ENCODE measurements at regions not wholly inside any gene's neighbourhood (a gene's known extent, or its start where the extent isn't known, plus 50 kb on each side); places are given as distances from the start of the nearest gene placed in this dataset.
"Not testable (repeated sequence)": the region's sequence is repeated elsewhere in the genome, so short reads cannot be mapped to it uniquely, and the experiment has no call there.

DNA sequence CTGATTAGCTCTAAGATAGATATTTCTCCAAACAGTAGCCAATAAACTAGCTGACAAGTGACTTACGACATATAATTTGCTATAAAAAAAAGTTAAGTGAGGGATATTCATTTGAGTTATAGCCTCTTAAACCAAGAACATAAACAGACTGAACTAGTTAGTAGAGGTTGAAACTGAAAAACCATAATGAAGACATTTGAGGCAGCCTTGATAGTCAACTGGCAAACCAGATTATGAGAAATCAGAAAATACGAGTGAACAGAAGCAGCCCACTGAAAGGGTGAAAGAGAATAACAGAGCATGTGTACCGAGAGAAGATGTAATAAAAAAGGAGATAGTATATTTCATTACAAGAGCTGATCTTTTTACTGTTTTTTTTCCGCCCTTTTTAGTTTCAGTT is 698.1 kb upstream of the SETBP1 start:
- Histone ChIP-seq H3K9ac (no peak overlapping the region), H3K9me3 (ENCODE audit: low read depth) (no peaks in the 10 kb centered on the region), H3K27me3 (no peaks in the 10 kb centered on the region), H3F3A (ENCODE audit: low read depth) (no peaks in the 10 kb centered on the region), H3K4me2 (no peak overlapping the region), H3K79me2 (ENCODE audit: low read depth) (no peaks in the 10 kb centered on the region), H4K20me1 (ENCODE audit: low read depth) (no peaks in the 10 kb centered on the region), H3K27ac (no peak overlapping the region), H3K4me3 (no peak overlapping the region), H2AFZ (replicated peaks) (no peak overlapping the region), H3K36me3 (no peaks in the 10 kb centered on the region), H3K4me1 (no peaks in the 10 kb centered on the region)
- no peaks in the 10 kb centered on the region for H3K36me3 Mint-ChIP-seq
- peaks cover 8% of the 10 kb centered on the region for H3K9me3 Mint-ChIP-seq
- H3K27me3 Mint-ChIP-seq (ENCODE audit: insufficient read depth, low read depth), result no peaks in the 10 kb centered on the region
- no peak overlapping the region for H3K27ac Mint-ChIP-seq
- H3K4me1 Mint-ChIP-seq, result no peaks in the 10 kb centered on the region
- DNase-seq (ENCODE audit: low spot score), result no peak
- no peak overlapping the region for H3K4me3 Mint-ChIP-seq
- TF ChIP-seq EZH2phosphoT487 (IDR thresholded peaks at IDR 0.05) (no peak), EZH2 (IDR thresholded peaks at IDR 0.05) (no peak)
- TF ChIP-seq, protein P1, sequence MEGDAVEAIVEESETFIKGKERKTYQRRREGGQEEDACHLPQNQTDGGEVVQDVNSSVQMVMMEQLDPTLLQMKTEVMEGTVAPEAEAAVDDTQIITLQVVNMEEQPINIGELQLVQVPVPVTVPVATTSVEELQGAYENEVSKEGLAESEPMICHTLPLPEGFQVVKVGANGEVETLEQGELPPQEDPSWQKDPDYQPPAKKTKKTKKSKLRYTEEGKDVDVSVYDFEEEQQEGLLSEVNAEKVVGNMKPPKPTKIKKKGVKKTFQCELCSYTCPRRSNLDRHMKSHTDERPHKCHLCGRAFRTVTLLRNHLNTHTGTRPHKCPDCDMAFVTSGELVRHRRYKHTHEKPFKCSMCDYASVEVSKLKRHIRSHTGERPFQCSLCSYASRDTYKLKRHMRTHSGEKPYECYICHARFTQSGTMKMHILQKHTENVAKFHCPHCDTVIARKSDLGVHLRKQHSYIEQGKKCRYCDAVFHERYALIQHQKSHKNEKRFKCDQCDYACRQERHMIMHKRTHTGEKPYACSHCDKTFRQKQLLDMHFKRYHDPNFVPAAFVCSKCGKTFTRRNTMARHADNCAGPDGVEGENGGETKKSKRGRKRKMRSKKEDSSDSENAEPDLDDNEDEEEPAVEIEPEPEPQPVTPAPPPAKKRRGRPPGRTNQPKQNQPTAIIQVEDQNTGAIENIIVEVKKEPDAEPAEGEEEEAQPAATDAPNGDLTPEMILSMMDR (IDR thresholded peaks at IDR 0.05), result no peak

GRCh38 chr18:43987061-43987460 is 693.6 kb upstream of the SETBP1 start:
- not testable (repeated sequence) for H3K9ac ChIP-seq; H3K9me3 ChIP-seq (ENCODE audit: low read depth); H3K27ac Mint-ChIP-seq; H3K36me3 Mint-ChIP-seq; H3K4me1 Mint-ChIP-seq; H3K36me3 ChIP-seq; H4K20me1 ChIP-seq (ENCODE audit: low read depth); H3K4me3 Mint-ChIP-seq; H2AFZ ChIP-seq (replicated peaks); DNase-seq (ENCODE audit: low spot score); H3K4me1 ChIP-seq; H3K79me2 ChIP-seq (ENCODE audit: low read depth); H3K27me3 Mint-ChIP-seq (ENCODE audit: insufficient read depth, low read depth); H3K27me3 ChIP-seq; H3K4me3 ChIP-seq; H3K27ac ChIP-seq; H3K4me2 ChIP-seq; H3F3A ChIP-seq (ENCODE audit: low read depth)
- H3K9me3 Mint-ChIP-seq, result peaks cover 27% of the 10 kb centered on the region

DNA sequence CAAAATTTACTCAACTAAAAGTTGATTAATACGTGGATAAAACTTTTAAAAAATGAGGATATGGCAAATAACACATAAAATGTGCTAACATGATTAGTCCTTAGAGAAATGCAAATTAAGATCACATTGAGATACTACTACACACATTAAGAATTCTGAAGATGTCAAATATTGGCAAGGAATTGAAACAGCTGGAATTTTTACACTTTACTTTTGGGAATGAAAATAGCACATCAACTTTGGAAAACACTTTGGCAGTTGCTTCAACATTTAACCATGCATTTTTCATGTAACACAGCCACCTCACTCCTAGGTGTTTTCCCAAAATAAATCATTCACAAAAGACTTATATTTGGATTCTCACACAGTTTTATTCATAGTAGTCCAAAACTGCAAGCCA is 687.9 kb upstream of the SETBP1 start:
- Histone ChIP-seq H2AFZ (replicated peaks) (no peak overlapping the region), H3K79me2 (ENCODE audit: low read depth) (no peaks in the 10 kb centered on the region), H3K9me3 (ENCODE audit: low read depth) (no peaks in the 10 kb centered on the region), H3K4me1 (no peaks in the 10 kb centered on the region), H3K4me3 (no peak overlapping the region), H3K9ac (no peak overlapping the region), H3K4me2 (no peak overlapping the region), H4K20me1 (ENCODE audit: low read depth) (no peaks in the 10 kb centered on the region), H3K27me3 (no peaks in the 10 kb centered on the region), H3K27ac (no peak overlapping the region), H3F3A (ENCODE audit: low read depth) (no peaks in the 10 kb centered on the region), H3K36me3 (no peaks in the 10 kb centered on the region)
- DNase-seq (ENCODE audit: low spot score), result no peak
- H3K27ac Mint-ChIP-seq, result no peak overlapping the region
- TF ChIP-seq EZH2phosphoT487 (IDR thresholded peaks at IDR 0.05), result no peak
- TF ChIP-seq, protein P1 (IDR thresholded peaks at IDR 0.05), result no peak
- TF ChIP-seq EZH2 (IDR thresholded peaks at IDR 0.05), result no peak
- no peaks in the 10 kb centered on the region for H3K4me1 Mint-ChIP-seq
- no peak overlapping the region for H3K4me3 Mint-ChIP-seq
- peaks cover 19% of the 10 kb centered on the region for H3K9me3 Mint-ChIP-seq
- H3K27me3 Mint-ChIP-seq (ENCODE audit: insufficient read depth, low read depth), result no peaks in the 10 kb centered on the region
- H3K36me3 Mint-ChIP-seq, result no peaks in the 10 kb centered on the region

DNA sequence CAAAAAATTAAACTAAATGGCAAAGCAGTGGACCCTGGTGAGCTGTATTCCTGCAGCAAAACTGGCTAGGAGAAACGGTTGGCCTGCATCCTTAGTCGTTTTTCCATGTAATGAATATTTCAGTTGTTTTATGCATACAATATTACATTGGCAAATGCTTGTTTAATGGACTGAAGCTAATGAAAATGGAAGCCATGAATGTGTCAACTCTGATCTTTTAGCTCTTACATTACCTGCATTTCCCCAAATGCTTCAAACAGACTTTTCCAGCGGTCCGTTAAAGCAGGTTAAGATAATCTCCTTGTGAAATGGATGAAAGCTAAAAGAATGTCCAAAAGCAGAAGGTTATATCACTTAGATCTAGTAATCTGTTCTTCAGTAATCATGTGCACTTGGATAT is 686.3 kb upstream of the SETBP1 start:
- Histone ChIP-seq H3K9me3 (ENCODE audit: low read depth) (no peaks in the 10 kb centered on the region), H3K27ac (no peak overlapping the region), H3K36me3 (no peaks in the 10 kb centered on the region), H3K4me3 (no peak overlapping the region), H2AFZ (replicated peaks) (no peak overlapping the region), H3F3A (ENCODE audit: low read depth) (no peaks in the 10 kb centered on the region), H3K27me3 (no peaks in the 10 kb centered on the region), H3K79me2 (ENCODE audit: low read depth) (no peaks in the 10 kb centered on the region), H3K4me1 (peaks cover 5% of the 10 kb centered on the region), H3K4me2 (no peak overlapping the region), H4K20me1 (ENCODE audit: low read depth) (no peaks in the 10 kb centered on the region), H3K9ac (no peak overlapping the region)
- peaks cover 5% of the 10 kb centered on the region for H3K9me3 Mint-ChIP-seq
- H3K4me3 Mint-ChIP-seq, result no peak overlapping the region
- H3K36me3 Mint-ChIP-seq, result no peaks in the 10 kb centered on the region
- TF ChIP-seq EZH2 (IDR thresholded peaks at IDR 0.05), result no peak
- TF ChIP-seq EZH2phosphoT487 (IDR thresholded peaks at IDR 0.05), result no peak
- TF ChIP-seq, protein P1 (IDR thresholded peaks at IDR 0.05), result no peak
- H3K4me1 Mint-ChIP-seq, result no peaks in the 10 kb centered on the region
- H3K27me3 Mint-ChIP-seq (ENCODE audit: insufficient read depth, low read depth), result no peaks in the 10 kb centered on the region
- no peak for DNase-seq (ENCODE audit: low spot score)
- H3K27ac Mint-ChIP-seq, result no peak overlapping the region

All from neural progenitor cell (in vitro differentiated cells).